ENCODE measurements at regions not wholly inside any gene's neighbourhood (a gene's known extent, or its start where the extent isn't known, plus 50 kb on each side); places are given as distances from the start of the nearest gene placed in this dataset.

DNA sequence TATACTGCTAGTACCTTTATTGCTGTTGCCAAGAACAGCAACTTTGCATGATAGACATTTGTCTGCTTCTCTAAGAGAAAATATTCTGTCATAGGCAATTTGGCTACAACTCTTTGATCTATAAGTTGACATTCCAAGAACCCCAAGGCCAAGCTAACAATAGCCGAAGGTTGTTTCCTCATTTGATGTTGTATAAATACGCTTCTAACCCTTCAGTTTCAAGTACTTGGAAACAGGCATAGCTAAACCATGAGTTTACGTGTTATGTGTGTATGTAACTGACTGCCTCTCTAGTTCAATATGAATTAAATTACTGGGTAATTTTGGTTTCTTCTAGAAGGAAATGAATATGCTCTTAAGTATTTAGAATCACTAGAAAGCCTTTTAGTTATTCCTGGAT is 1034.0 kb downstream of the TLE4 start:
- TF ChIP-seq, protein P1, sequence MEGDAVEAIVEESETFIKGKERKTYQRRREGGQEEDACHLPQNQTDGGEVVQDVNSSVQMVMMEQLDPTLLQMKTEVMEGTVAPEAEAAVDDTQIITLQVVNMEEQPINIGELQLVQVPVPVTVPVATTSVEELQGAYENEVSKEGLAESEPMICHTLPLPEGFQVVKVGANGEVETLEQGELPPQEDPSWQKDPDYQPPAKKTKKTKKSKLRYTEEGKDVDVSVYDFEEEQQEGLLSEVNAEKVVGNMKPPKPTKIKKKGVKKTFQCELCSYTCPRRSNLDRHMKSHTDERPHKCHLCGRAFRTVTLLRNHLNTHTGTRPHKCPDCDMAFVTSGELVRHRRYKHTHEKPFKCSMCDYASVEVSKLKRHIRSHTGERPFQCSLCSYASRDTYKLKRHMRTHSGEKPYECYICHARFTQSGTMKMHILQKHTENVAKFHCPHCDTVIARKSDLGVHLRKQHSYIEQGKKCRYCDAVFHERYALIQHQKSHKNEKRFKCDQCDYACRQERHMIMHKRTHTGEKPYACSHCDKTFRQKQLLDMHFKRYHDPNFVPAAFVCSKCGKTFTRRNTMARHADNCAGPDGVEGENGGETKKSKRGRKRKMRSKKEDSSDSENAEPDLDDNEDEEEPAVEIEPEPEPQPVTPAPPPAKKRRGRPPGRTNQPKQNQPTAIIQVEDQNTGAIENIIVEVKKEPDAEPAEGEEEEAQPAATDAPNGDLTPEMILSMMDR (IDR thresholded peaks at IDR 0.05; ENCODE audit: poor library complexity), result no peak
- TF ChIP-seq EZH2 (IDR thresholded peaks at IDR 0.05; ENCODE audit: borderline replicate concordance), result no peak

All from hepatocyte (in vitro differentiated cells).